Gastroesophageal sphincter (tissue), 3 donors: ENCODE measurements at regions not wholly inside any gene's neighbourhood (a gene's known extent, or its start where the extent isn't known, plus 50 kb on each side); places are given as distances from the start of the nearest gene placed in this dataset.

Experiments
- CTCF ChIP-seq, 4 experiments: fragments of 200-600 bp in 2 of 4; fragments of 450-650 bp in 2 of 4; sonication (generic) in 1 of 4; IDR thresholded peaks; one replicate each; pipeline ENCODE4 v1.5.1; 2017 to 2019; ENCODE audit warnings: antibody characterized with exemption in 4 of 4, mild to moderate bottlenecking in 2 of 4, moderate library complexity in 2 of 4
- POLR2A ChIP-seq, 2 donors: fragments of 450-650 bp; IDR thresholded peaks; one replicate each; pipeline ENCODE4 v1.6.1; 2017; ENCODE audit warnings: antibody characterized with exemption in 2 of 2, mild to moderate bottlenecking in 2 of 2, moderate library complexity in 1 of 2
- POLR2AphosphoS5 ChIP-seq: sonication (generic); formaldehyde crosslinking; IDR thresholded peaks from one replicate; pipeline ENCODE4 v1.6.1; 2017; ENCODE audit warnings: antibody characterized with exemption

- TF ChIP-seq CTCF (IDR thresholded peaks at IDR 0.05) (no peak), POLR2A (IDR thresholded peaks at IDR 0.05) (no peak), POLR2AphosphoS5 (no peak)
Measured at GRCh38 chr11:37505406-37505805, 907.4 kb upstream of the RAG2 start.
